ENCODE measurements at regions not wholly inside any gene's neighbourhood (a gene's known extent, or its start where the extent isn't known, plus 50 kb on each side); places are given as distances from the start of the nearest gene placed in this dataset.

DNA sequence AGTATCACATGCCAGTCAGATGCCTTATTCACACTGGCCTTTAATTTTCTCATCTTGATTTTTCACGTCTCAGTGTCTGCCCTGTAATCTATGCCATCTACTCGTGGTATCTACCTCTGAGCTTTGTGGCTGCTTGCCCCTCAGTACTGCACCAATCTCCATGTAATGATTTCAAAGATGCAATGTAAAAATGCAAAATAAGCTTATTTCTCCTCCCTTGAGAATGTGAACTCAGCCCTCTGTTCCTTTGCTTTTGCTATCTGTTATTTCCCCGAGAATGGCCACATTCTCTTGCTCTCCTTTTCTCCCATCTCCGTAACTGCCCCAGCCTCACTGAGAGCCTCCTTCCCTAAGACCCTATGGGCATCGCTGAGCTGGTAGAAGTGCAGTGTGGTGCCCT is 317.5 kb downstream of the SFMBT2 start:
- Histone ChIP-seq H3K27me3 (replicated peaks in 1 of 7) (no peaks in the 10 kb centered on the region), H3K27ac (no peak overlapping the region), H3K36me3 (no peaks in the 10 kb centered on the region), H3K4me1 (peaks cover 0 to 4% (median 0%) of the 10 kb centered on the region in 6 donors), H3K4me3 (no peak overlapping the region), H3K9me3 (no peaks in the 10 kb centered on the region)
- TF ChIP-seq, protein P1, sequence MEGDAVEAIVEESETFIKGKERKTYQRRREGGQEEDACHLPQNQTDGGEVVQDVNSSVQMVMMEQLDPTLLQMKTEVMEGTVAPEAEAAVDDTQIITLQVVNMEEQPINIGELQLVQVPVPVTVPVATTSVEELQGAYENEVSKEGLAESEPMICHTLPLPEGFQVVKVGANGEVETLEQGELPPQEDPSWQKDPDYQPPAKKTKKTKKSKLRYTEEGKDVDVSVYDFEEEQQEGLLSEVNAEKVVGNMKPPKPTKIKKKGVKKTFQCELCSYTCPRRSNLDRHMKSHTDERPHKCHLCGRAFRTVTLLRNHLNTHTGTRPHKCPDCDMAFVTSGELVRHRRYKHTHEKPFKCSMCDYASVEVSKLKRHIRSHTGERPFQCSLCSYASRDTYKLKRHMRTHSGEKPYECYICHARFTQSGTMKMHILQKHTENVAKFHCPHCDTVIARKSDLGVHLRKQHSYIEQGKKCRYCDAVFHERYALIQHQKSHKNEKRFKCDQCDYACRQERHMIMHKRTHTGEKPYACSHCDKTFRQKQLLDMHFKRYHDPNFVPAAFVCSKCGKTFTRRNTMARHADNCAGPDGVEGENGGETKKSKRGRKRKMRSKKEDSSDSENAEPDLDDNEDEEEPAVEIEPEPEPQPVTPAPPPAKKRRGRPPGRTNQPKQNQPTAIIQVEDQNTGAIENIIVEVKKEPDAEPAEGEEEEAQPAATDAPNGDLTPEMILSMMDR (IDR thresholded peaks at IDR 0.05 in 8 of 11, conservative IDR thresholded peaks at IDR 0.05 in 3 of 11): no peak
- TF ChIP-seq POLR2AphosphoS5 (IDR thresholded peaks at IDR 0.05) (no peak), POLR2A (IDR thresholded peaks at IDR 0.05) (no peak)
- DNase-seq: no peak
- 86 to 91% (median 89%) methylated on average over 5 of the region's 5 CpGs for WGBS, 5 donors
- intact Hi-C loops (cut with DNase I; ENCODE audit: low total_unique reads): no loop called here

DNA sequence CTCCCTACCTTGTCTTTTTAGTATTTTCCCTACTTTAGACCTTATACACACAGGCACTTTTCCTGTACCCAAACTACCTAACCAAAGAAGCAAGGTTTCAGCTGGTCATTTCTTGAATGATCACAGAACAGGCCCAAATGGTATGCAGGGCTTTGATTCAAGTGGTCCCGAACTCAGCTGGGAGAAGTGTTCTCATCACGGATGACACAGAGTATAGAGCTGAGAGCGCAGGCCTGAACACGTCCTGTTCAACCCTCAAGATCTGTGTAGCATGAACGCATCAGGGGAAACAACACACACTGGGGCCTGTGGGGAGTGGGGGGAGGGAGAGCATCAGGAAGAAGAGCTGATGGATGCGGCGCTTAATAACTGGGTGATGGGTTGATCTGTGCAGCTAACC is 318.2 kb downstream of the SFMBT2 start:
- intact Hi-C loops (cut with DNase I; ENCODE audit: low total_unique reads): no loop called here
- Histone ChIP-seq H3K4me1 (peaks cover 0 to 4% (median 0%) of the 10 kb centered on the region in 6 donors), H3K36me3 (no peaks in the 10 kb centered on the region), H3K27me3 (replicated peaks in 1 of 7) (no peaks in the 10 kb centered on the region), H3K9me3 (no peaks in the 10 kb centered on the region), H3K4me3 (no peak overlapping the region), H3K27ac (no peak overlapping the region)
- TF ChIP-seq, protein P1 (IDR thresholded peaks at IDR 0.05 in 8 of 11, conservative IDR thresholded peaks at IDR 0.05 in 3 of 11): no peak
- TF ChIP-seq POLR2A (IDR thresholded peaks at IDR 0.05) (no peak), POLR2AphosphoS5 (IDR thresholded peaks at IDR 0.05) (no peak)
- no peak for DNase-seq
- 87 to 96% (median 90%) methylated on average over 7 of the region's 7 CpGs for WGBS, 5 donors

DNA sequence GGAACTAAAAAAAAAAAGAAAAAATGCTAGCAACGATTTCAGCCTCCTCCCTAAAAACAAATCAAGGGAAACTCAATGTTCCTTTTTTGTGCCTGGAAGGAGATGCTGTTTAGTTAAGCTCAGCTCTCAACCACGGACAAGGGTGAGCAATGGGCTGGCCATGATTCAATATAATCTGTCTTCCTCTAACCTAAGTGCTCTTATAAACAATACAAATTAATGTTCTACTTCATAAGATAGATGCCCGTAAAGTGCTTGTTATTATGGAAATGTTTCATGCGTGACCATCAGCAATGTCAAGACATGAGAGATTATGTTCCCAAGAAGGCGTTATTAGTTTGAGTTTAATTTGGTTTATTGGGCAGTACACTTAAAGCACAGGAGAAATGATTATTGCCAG is 320.3 kb downstream of the SFMBT2 start:
- H3K4me1 ChIP-seq: peaks cover 0 to 4% (median 0%) of the 10 kb centered on the region in 6 donors
- intact Hi-C loops (cut with DNase I; ENCODE audit: low total_unique reads): no loop called here
- H3K9me3 ChIP-seq: no peaks in the 10 kb centered on the region
- TF ChIP-seq POLR2A (IDR thresholded peaks at IDR 0.05): no peak
- peak in 1 of 3 donors; percentile 46 for TF ChIP-seq POLR2AphosphoS5 (IDR thresholded peaks at IDR 0.05)
- TF ChIP-seq, protein P1 (IDR thresholded peaks at IDR 0.05 in 8 of 11, conservative IDR thresholded peaks at IDR 0.05 in 3 of 11): no peak
- WGBS, 5 donors: 61 to 77% (median 69%) methylated on average over 5 of the region's 5 CpGs
- DNase-seq: no peak
- peak overlapping the region in 6 of 8 donors; percentile 15 to 70 (median 49) for H3K27ac ChIP-seq
- H3K4me3 ChIP-seq: no peak overlapping the region
- no peaks in the 10 kb centered on the region for H3K27me3 ChIP-seq (replicated peaks in 1 of 7)
- H3K36me3 ChIP-seq: no peaks in the 10 kb centered on the region

DNA sequence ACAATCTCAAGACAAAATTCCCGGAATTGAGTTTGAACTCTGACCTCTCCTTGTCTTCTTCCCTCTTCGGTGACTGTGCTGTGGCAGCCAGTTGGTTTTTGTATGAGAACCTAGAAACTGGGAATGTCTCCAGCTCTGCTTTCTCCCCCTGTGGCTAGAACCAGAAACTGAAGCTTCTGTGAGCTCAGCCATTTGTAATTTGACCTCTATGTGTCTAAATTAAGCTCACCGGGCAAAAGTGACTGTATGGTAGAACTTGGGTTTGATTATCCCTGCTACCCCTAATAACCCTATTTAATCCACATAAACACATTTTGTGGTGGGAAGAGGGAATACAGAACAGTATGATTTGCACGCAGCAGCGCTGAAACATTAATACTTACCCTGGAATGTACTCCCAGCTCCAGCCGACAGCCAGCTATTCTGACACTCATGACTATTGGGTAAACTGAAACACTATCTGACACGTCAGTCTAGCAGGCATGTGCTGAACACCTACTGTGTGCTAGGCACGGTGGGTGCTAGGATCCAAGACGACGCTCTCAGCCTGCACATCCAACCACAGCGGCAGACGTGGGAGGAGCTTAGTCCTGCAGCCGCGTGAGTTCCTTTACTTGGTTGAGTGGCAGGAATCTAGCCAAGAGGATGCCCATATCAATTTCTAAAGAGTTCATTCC is 324.8 kb downstream of the SFMBT2 start:
- WGBS, 5 donors: 69 to 85% (median 79%) methylated on average over 13 to 14 of the region's 14 CpGs
- no peak for DNase-seq
- H3K4me1 ChIP-seq: peaks cover 0 to 42% (median 11%) of the 10 kb centered on the region in 6 donors
- TF ChIP-seq, protein P1 (IDR thresholded peaks at IDR 0.05 in 8 of 11, conservative IDR thresholded peaks at IDR 0.05 in 3 of 11): no peak
- peak in 1 of 3 donors; percentile 26 for TF ChIP-seq POLR2AphosphoS5 (IDR thresholded peaks at IDR 0.05)
- H3K9me3 ChIP-seq: no peaks in the 10 kb centered on the region
- H3K36me3 ChIP-seq: no peaks in the 10 kb centered on the region
- intact Hi-C loops (cut with DNase I; ENCODE audit: low total_unique reads): no loop called here
- H3K27me3 ChIP-seq (replicated peaks in 1 of 7): no peaks in the 10 kb centered on the region
- H3K27ac ChIP-seq: peak overlapping the region in 5 of 8 donors; percentile 33 to 59 (median 40)
- no peak overlapping the region for H3K4me3 ChIP-seq
